PFSK-1 (cell line): ENCODE measurements at regions not wholly inside any gene's neighbourhood (a gene's known extent, or its start where the extent isn't known, plus 50 kb on each side); places are given as distances from the start of the nearest gene placed in this dataset.

Source experiments
- FOXP2 ChIP-seq: optimal IDR thresholded peaks from 2 replicates; pipeline ENCODE3; 2011; ENCODE audit warnings: borderline replicate concordance, control low read depth, inconsistent platforms; ENCODE audit not compliant: insufficient read depth; ENCODE audit errors: extremely low read length, extremely low read depth
- POLR2AphosphoS5 ChIP-seq: IDR thresholded peaks from 2 replicates; pipeline ENCODE4 v1.6.1; 2012; ENCODE audit warnings: low read depth, mild to moderate bottlenecking, control low read depth, low read length, moderate library complexity
- REST ChIP-seq, 2 experiments: IDR thresholded peaks; 2 replicates each; pipeline versions ENCODE4 v1.6.1 to v1.8.0; 2011 to 2012; ENCODE audit warnings: low read depth in 2 of 2, low read length in 2 of 2, control low read depth in 1 of 2, inconsistent platforms in 1 of 2, mild to moderate bottlenecking in 1 of 2, moderate library complexity in 1 of 2; ENCODE audit not compliant: insufficient read depth in 1 of 2
- SIN3A ChIP-seq: IDR thresholded peaks from 2 replicates; pipeline ENCODE4 v1.6.1; 2012; ENCODE audit warnings: mild to moderate bottlenecking, low read length, moderate library complexity, borderline replicate concordance; ENCODE audit not compliant: insufficient read depth
- TAF1 ChIP-seq: IDR thresholded peaks from 2 replicates; pipeline ENCODE4 v1.6.1; 2012; ENCODE audit warnings: low read length, control low read depth, borderline replicate concordance; ENCODE audit not compliant: insufficient read depth

DNA sequence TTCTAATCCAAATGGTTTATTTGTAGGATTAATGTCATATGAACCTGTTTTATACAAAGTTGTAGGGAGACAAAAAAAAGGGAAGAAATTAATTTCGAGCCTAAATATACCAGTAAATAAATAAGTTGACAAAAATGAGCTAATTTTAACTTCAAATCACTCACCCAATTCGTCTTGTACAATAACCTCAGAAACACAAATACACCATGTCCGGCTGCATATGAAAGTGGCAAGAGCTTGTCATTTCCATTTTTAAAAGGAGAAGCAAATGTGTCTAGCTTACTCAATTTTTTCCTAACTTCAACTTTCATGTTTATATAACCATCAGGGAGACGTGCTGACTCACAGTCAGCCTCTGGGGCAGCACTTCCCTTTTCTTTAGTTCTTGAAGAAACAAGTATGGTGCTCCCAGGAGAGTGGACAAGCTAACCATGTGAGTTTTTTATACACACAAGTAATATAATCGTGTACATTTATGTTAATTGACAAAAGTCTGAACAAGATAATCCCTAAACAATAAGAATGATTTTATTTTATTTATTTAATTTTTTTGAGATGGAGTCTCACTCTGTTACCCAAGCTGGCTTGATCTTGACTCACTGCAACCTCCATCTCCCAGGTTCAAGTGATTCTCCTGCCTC lies 55.5 kb upstream of the SGK1 start:
- no peak for TF ChIP-seq FOXP2
- TF ChIP-seq REST (IDR thresholded peaks at IDR 0.05; ENCODE audit: insufficient read depth in 1 of 2, low read depth in 2 of 2, low read length in 2 of 2): 0 out of 4 replicates have a peak, but pooled peaks of 1 of the 2 experiments have one; percentile 18

- no peak for TF ChIP-seq TAF1
- TF ChIP-seq REST (IDR thresholded peaks at IDR 0.05; ENCODE audit: insufficient read depth in 1 of 2, low read depth in 2 of 2, low read length in 2 of 2): no peak
- TF ChIP-seq FOXP2: no peak
- no peak for TF ChIP-seq POLR2AphosphoS5
- TF ChIP-seq SIN3A: no peak
Observed at GRCh38 chr6:134372603-134373281, 54.8 kb upstream of the SGK1 start.

GRCh38 chr6:134368670-134369069 lies 50.8 kb upstream of the SGK1 start:
- TF ChIP-seq FOXP2: no peak
- no peak for TF ChIP-seq SIN3A
- no peak for TF ChIP-seq REST (IDR thresholded peaks at IDR 0.05; ENCODE audit: insufficient read depth in 1 of 2, low read depth in 2 of 2, low read length in 2 of 2)
- TF ChIP-seq TAF1: no peak
- no peak for TF ChIP-seq POLR2AphosphoS5
